IMR-90 (cell line): ENCODE measurements at regions not wholly inside any gene's neighbourhood (a gene's known extent, or its start where the extent isn't known, plus 50 kb on each side); places are given as distances from the start of the nearest gene placed in this dataset.

Source experiments
- ATAC-seq: fragments of 200-7000 bp; cut with Tn5 transposase; 2 replicates; pipeline ENCODE4 v1.9.1; 2020; ENCODE audit warnings: low read depth, mild to moderate bottlenecking, moderate library complexity
- BruUV-seq: library from RNA; stranded (reverse); fragments of 400-500 nt; replicated peaks from 2 replicates; lab custom pipeline; 2021; lab: Mats Ljungman, UMichigan
- CTCF ChIA-PET: fragments of 300-600 bp; formaldehyde crosslinking; extraction: SDS; loops from one replicate; lab custom pipeline; 2021; ENCODE audit warnings: antibody characterized with exemption; lab: Yijun Ruan, JAX
- POLR2A ChIA-PET: fragments of 300-600 bp; sonication (Branson Sonifier 250); formaldehyde crosslinking; loops from one replicate; lab custom pipeline; 2022; ENCODE audit warnings: antibody characterized with exemption; ENCODE audit not compliant: unreplicated experiment; lab: Charles Lee
- DNase-seq: peaks from one replicate; pipeline ENCODE4 v3.0.0; 2013
- H2AFZ ChIP-seq: replicated peaks from 2 replicates; pipeline ENCODE3; 2013; ENCODE audit warnings: low read length, mild to moderate bottlenecking; ENCODE audit not compliant: poor library complexity
- H2AK5ac ChIP-seq: 2 replicates; pipeline ENCODE4 v1.6.1; 2013; ENCODE audit warnings: low read depth, low read length, inconsistent platforms
- H2AK9ac ChIP-seq: replicated peaks from 2 replicates; pipeline ENCODE3; 2013; ENCODE audit warnings: mild to moderate bottlenecking, low read depth, low read length, moderate library complexity; ENCODE audit not compliant: poor library complexity
- H2BK120ac ChIP-seq: 2 replicates; pipeline ENCODE4 v1.6.1; 2013; ENCODE audit warnings: low read depth, low read length, inconsistent platforms
- H2BK15ac ChIP-seq: 3 replicates; pipeline ENCODE4 v1.6.1; 2013; ENCODE audit warnings: low read depth, low read length, inconsistent platforms
- H2BK20ac ChIP-seq: 2 replicates; pipeline ENCODE4 v1.6.1; 2013; ENCODE audit warnings: low read depth, mild to moderate bottlenecking, inconsistent platforms, low read length, moderate library complexity
- H2BK5ac ChIP-seq: 2 replicates; pipeline ENCODE4 v1.6.1; 2013; ENCODE audit warnings: mild to moderate bottlenecking, low read depth, low read length, inconsistent platforms; ENCODE audit not compliant: poor library complexity, severe bottlenecking
- H3K14ac ChIP-seq: replicated peaks from 2 replicates; pipeline ENCODE4 v1.6.1; 2013; ENCODE audit warnings: low read depth, low read length, inconsistent platforms
- H3K18ac ChIP-seq: 2 replicates; pipeline ENCODE4 v1.6.1; 2013; ENCODE audit warnings: low read depth, low read length, control low read depth
- H3K23ac ChIP-seq: 2 replicates; pipeline ENCODE4 v1.6.1; 2013; ENCODE audit warnings: low read depth, low read length, inconsistent platforms
- H3K27ac ChIP-seq: 2 replicates; pipeline ENCODE4 v1.5.1; 2013; ENCODE audit warnings: mild to moderate bottlenecking, control low read depth, low read length; ENCODE audit not compliant: insufficient read depth
- H3K27me3 ChIP-seq: 2 replicates; pipeline ENCODE4 v1.6.1; 2013; ENCODE audit warnings: low read length; ENCODE audit not compliant: control insufficient read depth, insufficient read depth
- H3K36me3 ChIP-seq: 2 replicates; pipeline ENCODE4 v1.6.1; 2013; ENCODE audit warnings: low read length, mixed read lengths; ENCODE audit not compliant: control insufficient read depth, insufficient read depth
- H3K4ac ChIP-seq: 2 replicates; pipeline ENCODE4 v1.6.1; 2013; ENCODE audit warnings: low read depth, low read length, inconsistent platforms
- H3K4me1 ChIP-seq: 2 replicates; pipeline ENCODE4 v1.6.1; 2013; ENCODE audit warnings: low read length, mixed read lengths; ENCODE audit not compliant: control insufficient read depth, insufficient read depth
- H3K4me2 ChIP-seq: 2 replicates; pipeline ENCODE4 v1.6.1; 2013; ENCODE audit warnings: low read depth, mild to moderate bottlenecking, control low read depth, low read length, moderate library complexity
- H3K4me3 ChIP-seq: 2 replicates; pipeline ENCODE4 v1.5.1; 2013; ENCODE audit warnings: low read depth, mild to moderate bottlenecking, control low read depth, low read length, moderate library complexity; ENCODE audit not compliant: insufficient read depth
- H3K56ac ChIP-seq: 2 replicates; pipeline ENCODE4 v1.6.1; 2013; ENCODE audit warnings: low read length, inconsistent platforms; ENCODE audit not compliant: insufficient read depth; ENCODE audit errors: extremely low read depth
- H3K79me1 ChIP-seq, 2 experiments: 2 replicates each; pipeline ENCODE4 v1.6.1; 2013; ENCODE audit warnings: low read length in 2 of 2, inconsistent platforms in 1 of 2, low read depth in 1 of 2
- H3K9ac ChIP-seq: 2 replicates; pipeline ENCODE4 v1.6.1; 2013; ENCODE audit warnings: low read depth, low read length, control low read depth
- H3K9me1 ChIP-seq: 2 replicates; pipeline ENCODE4 v1.6.1; 2013; ENCODE audit warnings: low read length, inconsistent platforms; ENCODE audit not compliant: insufficient read depth
- H3K9me3 ChIP-seq: 2 replicates; pipeline ENCODE4 v1.6.1; 2013; ENCODE audit warnings: low read length; ENCODE audit not compliant: control insufficient read depth, insufficient read depth
- H4K20me1 ChIP-seq: 2 replicates; pipeline ENCODE4 v1.6.1; 2013; ENCODE audit warnings: low read length, inconsistent platforms; ENCODE audit not compliant: insufficient read depth
- H4K5ac ChIP-seq: 2 replicates; pipeline ENCODE4 v1.6.1; 2013; ENCODE audit warnings: mild to moderate bottlenecking, low read depth, low read length, control low read depth
- H4K8ac ChIP-seq, 2 experiments: 2 replicates each; pipeline ENCODE4 v1.6.1; 2013; ENCODE audit warnings: low read depth in 2 of 2, low read length in 2 of 2, control low read depth in 1 of 2, inconsistent platforms in 1 of 2
- H4K91ac ChIP-seq: 2 replicates; pipeline ENCODE4 v1.6.1; 2013; ENCODE audit warnings: low read depth, low read length, inconsistent platforms; ENCODE audit not compliant: insufficient read depth
- CEBPB ChIP-seq: IDR thresholded peaks from 2 replicates; pipeline ENCODE4 v1.6.1; 2012; ENCODE audit warnings: low read depth, low read length, improper control_type of control experiment
- RCOR1 ChIP-seq: IDR thresholded peaks from 2 replicates; pipeline ENCODE4 v1.6.1; 2012; ENCODE audit warnings: mild to moderate bottlenecking, low read length, improper control_type of control experiment; ENCODE audit not compliant: insufficient replicate concordance
- RFX5 ChIP-seq: IDR thresholded peaks from 2 replicates; pipeline ENCODE4 v1.8.0; 2012; ENCODE audit warnings: low read depth, mild to moderate bottlenecking, low read length, moderate library complexity
- WGBS, 2 experiments: methylation state at CpG; one replicate each; pipeline versions ENCODE4 v1.1.5 to v1.1.7; 2013; ENCODE audit warnings: missing lambda C conversion rate in 2 of 2; ENCODE audit not compliant: insufficient read length in 1 of 2; ENCODE audit errors: extremely low coverage in 2 of 2; 5-methylcytosine and 5-hydroxymethylcytosine counted together
- dilution Hi-C: fragments of 300-500 bp; cut with HindIII; formaldehyde crosslinking; loops from one replicate; pipeline ENCODE4 v1.14.3; 2018; ENCODE audit warnings: low sequenced_read_pairs; ENCODE audit not compliant: unreplicated experiment
- in situ Hi-C: fragments of 300-500 bp; cut with MboI; formaldehyde crosslinking; loops from 3 replicates; pipeline ENCODE4 v1.14.3; 2019; ENCODE audit warnings: low sequenced_read_pairs, inconsistent platforms, mixed read lengths
- intact Hi-C: fragments of 100-400 bp; cut with micrococcal nuclease; formaldehyde crosslinking; loops from 2 replicates; pipeline ENCODE4 v1.10.0; 2022
- TF ChIP-seq, protein P1 (sequence below): fragments of 150-350 bp; IDR thresholded peaks from 2 replicates; pipeline ENCODE4 v1.6.1; 2017; ENCODE audit warnings: mild to moderate bottlenecking, antibody characterized with exemption, low read length, low read depth

DNA sequence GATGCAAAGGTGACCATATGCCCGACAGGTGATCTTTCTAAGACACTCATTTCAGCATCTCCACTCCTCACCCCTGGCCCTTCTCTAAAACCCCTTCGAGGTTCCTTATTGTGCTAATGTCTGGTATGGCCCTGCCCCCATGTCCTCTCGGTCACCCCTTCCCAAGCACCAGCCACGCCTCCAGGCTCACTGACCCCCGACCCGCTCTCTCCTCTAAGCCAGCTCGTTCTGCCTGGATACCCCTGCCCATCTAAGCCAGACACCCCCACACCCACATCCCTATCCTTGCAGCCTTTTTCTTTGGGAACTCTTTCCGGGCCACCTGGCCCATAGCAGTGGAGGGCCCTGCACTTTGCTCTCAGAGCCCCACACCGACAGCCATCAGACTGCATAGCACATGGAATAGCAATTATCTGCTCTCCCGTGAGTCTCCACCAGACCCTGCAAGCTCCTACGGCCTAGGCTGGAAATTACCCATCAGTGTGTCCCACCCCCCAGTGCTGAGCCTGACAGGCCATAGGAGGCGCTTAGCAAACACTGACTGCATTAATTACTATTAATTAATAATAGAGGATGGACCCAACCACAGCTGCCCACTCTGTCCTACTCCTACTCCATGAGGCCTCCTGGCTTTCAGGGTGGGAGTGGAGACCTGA lies 176.7 kb downstream of the TMEM132E start:
- Histone ChIP-seq H2BK120ac (no peak overlapping the region), H3K56ac (no peak overlapping the region), H4K91ac (no peak overlapping the region), H2AK9ac (no peak overlapping the region), H3K4me2 (no peak overlapping the region), H4K5ac (no peak overlapping the region), H3K9me1 (no peaks in the 10 kb centered on the region; the same call in 1 of the 2 replicates), H3K18ac (no peak overlapping the region), H2BK15ac (no peak overlapping the region), H2AK5ac (no peak overlapping the region), H3K4ac (no peak overlapping the region), H2AFZ (no peak overlapping the region), H3K9ac (no peak overlapping the region), H2BK20ac (no peak overlapping the region), H3K23ac (no peak overlapping the region), H3K36me3 (no peaks in the 10 kb centered on the region), H3K9me3 (no peaks in the 10 kb centered on the region), H3K4me3 (no peak overlapping the region), H3K14ac (no peak overlapping the region), H2BK5ac (no peak overlapping the region), H3K27me3 (no peaks in the 10 kb centered on the region; the same call in 1 of the 2 replicates), H4K8ac (no peak overlapping the region), H3K4me1 (no peaks in the 10 kb centered on the region), H3K27ac (no peak overlapping the region), H4K20me1 (no peaks in the 10 kb centered on the region), H3K79me1 (no peaks in the 10 kb centered on the region)
- ATAC-seq (no peak), DNase-seq (no peak)
- CTCF ChIA-PET = no interaction called here
- intact Hi-C loops = no loop called here
- 43% methylated on average over 4 of the region's 12 CpGs; no CpG with 5 or more reads in 1 of the 2 experiments for WGBS, 2 experiments
- POLR2A ChIA-PET = interaction anchor here (0.5 kb wide), 1 partner anchor 61 kb away, joined by 3 read pairs; no protein-coding TSS in a partner anchor
- BruUV-seq = no TSS peak
- in situ Hi-C loops = no loop called here
- dilution Hi-C loops = no loop called here
- no peak for TF ChIP-seq RCOR1
- TF ChIP-seq CEBPB = no peak
- TF ChIP-seq, protein P1, sequence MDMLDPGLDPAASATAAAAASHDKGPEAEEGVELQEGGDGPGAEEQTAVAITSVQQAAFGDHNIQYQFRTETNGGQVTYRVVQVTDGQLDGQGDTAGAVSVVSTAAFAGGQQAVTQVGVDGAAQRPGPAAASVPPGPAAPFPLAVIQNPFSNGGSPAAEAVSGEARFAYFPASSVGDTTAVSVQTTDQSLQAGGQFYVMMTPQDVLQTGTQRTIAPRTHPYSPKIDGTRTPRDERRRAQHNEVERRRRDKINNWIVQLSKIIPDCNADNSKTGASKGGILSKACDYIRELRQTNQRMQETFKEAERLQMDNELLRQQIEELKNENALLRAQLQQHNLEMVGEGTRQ = no peak
- no peak for TF ChIP-seq RFX5
